ENCODE measurements at regions not wholly inside any gene's neighbourhood (a gene's known extent, or its start where the extent isn't known, plus 50 kb on each side); places are given as distances from the start of the nearest gene placed in this dataset.

DNA sequence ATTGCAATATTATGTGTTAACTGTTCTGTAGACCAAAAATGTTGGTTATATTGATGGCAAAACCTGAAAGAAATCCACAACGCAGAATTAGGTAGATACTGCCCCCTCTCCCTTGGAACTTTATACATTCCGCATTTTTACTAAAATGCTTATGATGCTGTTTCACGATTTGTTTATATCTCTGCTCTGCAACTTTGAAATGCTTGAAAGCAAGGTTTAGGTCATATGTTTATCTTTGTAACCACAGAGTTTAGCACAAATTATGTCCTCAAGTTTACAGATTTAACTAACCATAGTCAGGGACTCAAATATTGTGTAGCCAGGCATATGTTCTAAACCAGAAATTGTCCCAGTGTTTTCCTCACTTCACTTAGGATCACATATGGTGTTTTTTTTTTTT lies 66.1 kb upstream of the H2AZ1 start:
- TF ChIP-seq, protein P1, sequence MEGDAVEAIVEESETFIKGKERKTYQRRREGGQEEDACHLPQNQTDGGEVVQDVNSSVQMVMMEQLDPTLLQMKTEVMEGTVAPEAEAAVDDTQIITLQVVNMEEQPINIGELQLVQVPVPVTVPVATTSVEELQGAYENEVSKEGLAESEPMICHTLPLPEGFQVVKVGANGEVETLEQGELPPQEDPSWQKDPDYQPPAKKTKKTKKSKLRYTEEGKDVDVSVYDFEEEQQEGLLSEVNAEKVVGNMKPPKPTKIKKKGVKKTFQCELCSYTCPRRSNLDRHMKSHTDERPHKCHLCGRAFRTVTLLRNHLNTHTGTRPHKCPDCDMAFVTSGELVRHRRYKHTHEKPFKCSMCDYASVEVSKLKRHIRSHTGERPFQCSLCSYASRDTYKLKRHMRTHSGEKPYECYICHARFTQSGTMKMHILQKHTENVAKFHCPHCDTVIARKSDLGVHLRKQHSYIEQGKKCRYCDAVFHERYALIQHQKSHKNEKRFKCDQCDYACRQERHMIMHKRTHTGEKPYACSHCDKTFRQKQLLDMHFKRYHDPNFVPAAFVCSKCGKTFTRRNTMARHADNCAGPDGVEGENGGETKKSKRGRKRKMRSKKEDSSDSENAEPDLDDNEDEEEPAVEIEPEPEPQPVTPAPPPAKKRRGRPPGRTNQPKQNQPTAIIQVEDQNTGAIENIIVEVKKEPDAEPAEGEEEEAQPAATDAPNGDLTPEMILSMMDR (IDR thresholded peaks at IDR 0.05; ENCODE audit: insufficient read depth, low read depth, low read length) = no peak
- no peak for TF ChIP-seq EZH2 (IDR thresholded peaks at IDR 0.05; ENCODE audit: insufficient read depth, low read length)

All from astrocyte (in vitro differentiated cells and primary cell).